ENCODE measurements at regions not wholly inside any gene's neighbourhood (a gene's known extent, or its start where the extent isn't known, plus 50 kb on each side); places are given as distances from the start of the nearest gene placed in this dataset.
"Not testable (repeated sequence)": the region's sequence is repeated elsewhere in the genome, so short reads cannot be mapped to it uniquely, and the experiment has no call there.

DNA sequence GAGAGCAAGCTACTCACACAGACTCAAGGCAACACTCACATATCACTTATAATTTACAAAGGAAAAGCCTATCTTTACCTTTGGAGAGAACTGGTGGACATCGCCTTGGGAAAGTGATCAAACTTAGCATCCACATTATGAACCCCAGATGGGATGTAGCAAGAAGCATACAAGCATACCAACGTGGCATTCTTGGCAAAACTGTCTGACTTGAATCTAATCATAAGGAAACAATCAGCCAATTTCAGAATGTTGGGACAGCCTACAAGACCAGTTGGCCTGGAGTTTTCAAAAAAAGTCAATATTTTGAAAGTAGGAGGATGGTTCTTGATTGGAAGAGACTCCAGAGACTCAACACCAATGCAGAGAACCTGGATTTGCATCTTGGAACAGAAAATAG is 79.1 kb upstream of the PMAIP1 start:
- no peak for TF ChIP-seq ZNF274 (IDR thresholded peaks at IDR 0.05; ENCODE audit: low read depth, low read length)
- no peak overlapping the region for H3K4me3 ChIP-seq (ENCODE audit: low read length)

DNA sequence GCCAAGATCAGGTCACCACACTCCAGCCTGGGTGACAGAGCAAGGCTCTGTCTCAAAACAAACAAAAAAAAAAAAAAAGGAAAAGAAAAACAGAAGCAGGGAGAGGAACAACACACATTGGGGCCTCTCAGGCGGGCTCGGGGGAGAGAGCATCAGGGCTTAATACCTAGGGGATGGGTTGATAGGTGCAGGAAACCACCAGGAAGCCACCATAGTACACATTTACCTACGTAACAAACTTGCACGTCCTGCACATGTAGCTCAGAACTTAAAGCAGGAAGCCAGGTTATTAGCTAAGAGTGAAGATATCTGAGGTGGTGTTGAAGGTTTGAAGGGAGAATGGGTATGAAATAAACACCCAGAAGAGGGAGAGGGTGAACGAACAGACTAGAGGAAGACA is 81.0 kb upstream of the PMAIP1 start:
- TF ChIP-seq ZNF274 (IDR thresholded peaks at IDR 0.05; ENCODE audit: low read depth, low read length) = no peak
- no peak overlapping the region for H3K4me3 ChIP-seq (ENCODE audit: low read length)

DNA sequence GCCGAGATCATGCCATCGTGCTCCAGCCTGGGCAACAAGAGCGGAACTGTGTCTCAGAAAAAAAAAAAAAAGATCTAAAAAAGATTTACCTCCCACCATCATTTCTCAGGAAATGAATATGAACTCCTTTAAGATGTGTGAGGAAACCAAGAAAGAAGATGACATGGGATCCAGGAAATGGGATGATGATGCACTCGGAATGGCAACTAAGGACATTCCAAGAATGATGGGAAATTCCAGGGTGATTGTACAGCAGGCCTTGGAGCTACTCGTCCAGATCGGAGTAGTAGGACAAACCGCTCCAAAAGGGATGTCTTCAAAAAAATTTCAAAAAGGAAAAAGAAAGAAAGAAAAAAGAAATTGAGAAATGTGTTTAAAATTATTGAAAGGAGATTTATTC is 84.9 kb upstream of the PMAIP1 start:
- H3K4me3 ChIP-seq (ENCODE audit: low read length) = no peak overlapping the region
- TF ChIP-seq ZNF274 (IDR thresholded peaks at IDR 0.05; ENCODE audit: low read depth, low read length) = no peak

DNA sequence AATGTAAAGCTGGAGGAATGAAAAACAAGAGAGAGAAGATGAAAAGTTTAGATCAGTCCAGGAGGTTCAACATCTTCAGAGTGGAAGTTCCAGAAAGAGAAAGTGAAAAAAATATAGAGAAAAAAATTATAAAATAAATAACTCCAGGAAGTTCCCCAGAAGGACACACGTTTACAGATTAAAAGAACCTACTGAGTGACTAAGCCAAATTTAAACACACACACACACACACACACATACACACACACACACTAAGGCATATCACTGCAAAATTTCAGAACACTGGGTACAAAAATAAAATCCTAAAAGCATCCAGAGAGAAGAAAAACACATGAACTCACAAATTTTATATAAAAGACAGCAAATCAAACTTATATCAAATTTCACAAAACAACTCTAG is 85.9 kb upstream of the PMAIP1 start:
- no peak for TF ChIP-seq ZNF274 (IDR thresholded peaks at IDR 0.05; ENCODE audit: low read depth, low read length)

DNA sequence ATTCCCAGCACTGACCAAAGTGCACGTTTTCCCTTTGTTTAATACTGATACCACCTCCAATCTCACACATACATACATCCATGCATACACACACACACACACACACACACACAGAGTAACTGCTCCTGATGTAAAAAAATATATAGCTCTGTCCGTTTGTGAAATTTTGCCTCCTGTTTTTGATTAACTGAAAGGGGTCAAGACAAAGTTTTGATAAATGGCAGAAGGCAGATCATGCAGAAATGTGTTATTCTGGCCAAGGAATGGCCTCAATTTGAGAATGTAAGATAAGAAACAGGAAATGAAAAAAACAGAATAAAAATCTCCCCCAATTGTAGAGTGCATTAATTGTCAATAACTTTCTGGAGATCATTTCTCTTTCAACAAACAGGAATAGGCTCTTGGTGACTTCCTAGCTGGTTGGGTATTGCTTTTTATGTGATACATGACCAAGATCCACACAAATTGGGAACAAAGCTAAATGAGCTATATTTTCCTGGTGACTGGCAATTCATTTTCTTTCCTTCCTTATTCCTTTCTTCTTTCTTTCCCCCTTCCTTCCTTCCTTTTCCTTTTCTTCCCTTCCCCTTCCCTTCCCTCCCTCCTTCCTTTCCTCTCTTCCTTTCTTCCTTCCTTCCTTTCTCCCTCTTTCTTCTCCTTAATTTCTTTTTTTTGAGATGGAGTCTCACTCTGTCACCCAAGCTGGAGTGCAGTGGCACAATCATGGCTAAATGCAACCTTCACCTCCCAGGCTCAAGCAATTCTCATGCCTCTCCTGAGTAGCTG is 88.9 kb upstream of the PMAIP1 start:
- no peak overlapping the region for H3K4me3 ChIP-seq (ENCODE audit: low read length)
- no peak for TF ChIP-seq ZNF274 (IDR thresholded peaks at IDR 0.05; ENCODE audit: low read depth, low read length)

More for the DNA sequence above, 85.9 kb upstream of the PMAIP1 start:
- H3K4me3 ChIP-seq (ENCODE audit: low read length) = no peak overlapping the region

DNA sequence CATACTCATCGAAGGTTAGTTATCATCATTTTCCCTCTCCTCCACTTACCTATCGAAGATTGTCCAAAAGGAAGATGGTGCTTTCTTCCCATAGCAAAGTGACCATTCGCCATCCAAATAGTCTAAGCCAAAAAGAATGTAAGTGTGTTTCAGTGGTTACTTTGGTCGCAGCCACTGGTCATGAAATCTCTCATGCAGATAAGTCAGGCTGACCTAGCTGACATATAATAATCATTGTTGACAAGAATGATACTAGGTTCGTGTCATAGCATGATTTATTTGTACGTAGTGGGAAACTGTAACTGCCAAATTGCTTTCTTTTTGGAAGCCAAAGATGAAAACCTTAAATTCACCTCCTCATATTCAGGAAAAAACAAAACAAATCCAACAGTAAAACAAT is 89.6 kb upstream of the PMAIP1 start:
- TF ChIP-seq ZNF274 (IDR thresholded peaks at IDR 0.05; ENCODE audit: low read depth, low read length) = no peak
- H3K4me3 ChIP-seq (ENCODE audit: low read length) = no peak overlapping the region

DNA sequence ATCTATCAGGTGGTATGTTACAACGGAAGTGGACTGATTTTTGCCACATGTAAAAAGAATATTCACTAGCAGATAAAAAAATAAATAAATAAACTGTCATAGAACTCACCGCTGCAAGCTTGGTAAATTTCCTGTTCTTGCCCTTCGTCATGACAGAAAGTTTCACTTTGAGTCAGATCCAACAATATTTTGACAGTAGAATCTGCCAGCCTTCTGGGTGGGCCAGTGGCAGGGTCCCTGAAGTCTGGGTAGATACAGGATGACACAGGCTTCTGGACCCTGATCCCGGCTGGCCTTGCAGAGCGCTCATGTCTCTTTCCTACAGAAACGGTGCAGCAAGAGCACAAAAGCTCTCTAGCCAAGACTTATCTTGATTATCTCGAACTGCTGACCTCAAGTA is 97.8 kb upstream of the PMAIP1 start:
- H3K4me3 ChIP-seq (ENCODE audit: low read length) = no peak overlapping the region
- TF ChIP-seq ZNF274 (IDR thresholded peaks at IDR 0.05; ENCODE audit: low read depth, low read length) = no peak

DNA sequence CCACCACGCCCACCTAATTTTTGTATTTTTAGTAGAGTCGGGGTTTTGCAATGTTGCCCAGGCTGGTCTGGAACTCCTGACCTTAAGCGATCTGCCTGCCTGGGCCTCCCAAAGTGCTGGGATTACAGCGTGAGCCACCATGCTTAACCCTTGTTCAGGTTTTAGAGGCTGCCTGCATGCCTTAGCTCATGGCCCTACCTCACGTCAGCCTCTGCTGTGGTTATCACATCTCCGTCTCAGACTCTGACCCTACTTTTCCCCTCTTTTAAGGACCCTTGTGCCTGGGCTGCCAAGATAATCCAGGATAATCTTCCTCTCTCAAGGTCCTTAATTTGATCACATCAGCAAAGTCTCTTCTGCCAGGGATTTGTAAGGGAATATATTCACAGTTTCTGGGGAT is 98.2 kb upstream of the PMAIP1 start:
- TF ChIP-seq ZNF274 (IDR thresholded peaks at IDR 0.05; ENCODE audit: low read depth, low read length) = no peak

DNA sequence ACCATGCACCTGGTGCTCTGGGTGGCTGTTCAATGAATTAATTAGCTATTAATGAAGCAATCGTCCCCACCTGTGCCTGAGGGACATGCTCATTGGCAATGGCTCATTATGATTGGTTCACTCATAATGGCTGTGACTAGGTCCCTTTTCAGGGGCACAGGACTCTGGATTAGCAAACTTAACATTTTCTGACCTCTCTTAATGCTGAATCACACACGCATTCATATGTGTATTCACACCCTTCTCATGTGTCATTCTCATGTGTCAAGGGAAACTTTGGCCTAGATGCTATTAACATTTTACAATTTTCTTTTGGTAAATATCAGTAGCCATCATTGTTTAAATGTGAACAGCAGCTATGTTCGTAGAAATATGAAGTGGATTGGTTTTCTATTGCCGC is 98.9 kb upstream of the PMAIP1 start:
- no peak overlapping the region for H3K4me3 ChIP-seq (ENCODE audit: low read length)
- no peak for TF ChIP-seq ZNF274 (IDR thresholded peaks at IDR 0.05; ENCODE audit: low read depth, low read length)

More for the DNA sequence above, 98.2 kb upstream of the PMAIP1 start:
- H3K4me3 ChIP-seq (ENCODE audit: low read length) = no peak overlapping the region

DNA sequence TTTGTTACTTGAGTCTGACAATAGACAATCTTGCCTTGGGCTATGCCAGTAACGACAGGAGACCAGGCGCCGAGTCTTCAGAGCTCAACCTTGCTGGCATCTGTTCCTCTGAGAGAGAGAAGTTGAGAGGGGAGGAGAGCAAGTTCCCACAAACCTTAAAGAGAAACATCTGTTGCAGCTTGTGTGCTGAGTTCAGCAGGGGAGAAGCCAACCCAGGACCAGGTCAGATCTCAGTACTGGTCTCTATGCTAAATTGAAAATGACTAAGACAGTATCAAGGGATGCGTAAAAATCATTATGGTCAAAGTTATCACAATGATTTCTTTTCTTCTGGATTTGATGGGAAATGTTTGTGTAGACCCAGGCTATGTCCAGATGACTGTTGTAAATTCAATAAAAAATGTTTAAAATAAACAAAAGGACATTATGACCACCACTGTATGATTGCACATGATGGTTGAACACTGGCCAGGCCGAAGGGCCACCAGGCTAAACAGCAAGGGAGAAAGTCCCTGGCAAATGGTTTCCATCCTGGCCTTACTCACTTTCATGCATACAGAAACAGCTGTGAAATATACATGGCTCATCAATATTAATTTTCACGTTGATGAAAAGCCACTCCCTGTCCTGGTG is 100.3 kb upstream of the PMAIP1 start:
- no peak for TF ChIP-seq ZNF274 (IDR thresholded peaks at IDR 0.05; ENCODE audit: low read depth, low read length)

DNA sequence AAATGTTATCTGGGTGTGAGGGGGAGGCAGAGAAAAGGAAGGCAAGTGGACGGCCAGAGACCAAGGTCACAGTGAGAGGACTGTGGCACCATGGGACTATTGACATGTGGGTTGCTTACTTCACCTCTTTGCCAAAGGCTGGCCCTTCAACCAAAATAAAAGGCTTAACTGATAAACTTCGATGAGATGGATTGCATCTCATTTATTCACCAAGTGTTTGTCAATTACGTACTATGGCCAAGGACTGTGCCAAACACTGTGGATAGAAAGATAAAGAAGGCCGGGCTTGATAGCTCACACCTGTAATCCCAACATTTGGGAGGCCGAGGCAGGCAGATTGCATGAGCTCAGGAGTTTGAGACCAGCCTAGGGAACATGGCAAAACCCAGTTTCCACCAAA is 98.7 kb upstream of the CCBE1 start:
- no peak for TF ChIP-seq ZNF274 (IDR thresholded peaks at IDR 0.05; ENCODE audit: low read depth, low read length)

More for the DNA sequence above, 100.3 kb upstream of the PMAIP1 start:
- no peak overlapping the region for H3K4me3 ChIP-seq (ENCODE audit: low read length)

DNA sequence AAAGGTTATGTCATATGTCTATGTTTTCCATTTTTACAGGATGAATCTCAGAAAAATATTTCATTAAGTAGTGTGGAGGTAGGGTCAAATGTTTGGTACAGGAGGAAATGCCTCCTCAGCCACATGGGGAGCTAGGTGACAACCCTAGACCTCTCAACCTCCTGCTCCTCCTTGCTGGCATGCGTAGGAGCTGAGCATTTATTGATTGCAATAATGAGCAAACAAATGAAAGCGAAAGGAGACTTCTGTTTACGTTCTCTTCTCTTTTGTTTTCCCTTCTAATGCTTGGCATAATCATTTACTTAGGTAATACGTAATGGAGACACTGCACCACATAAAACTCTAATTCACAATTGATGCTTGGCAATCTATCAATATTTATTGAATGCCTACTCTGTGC is 95.1 kb upstream of the CCBE1 start:
- no peak overlapping the region for H3K4me3 ChIP-seq (ENCODE audit: low read length)
- TF ChIP-seq ZNF274 (IDR thresholded peaks at IDR 0.05; ENCODE audit: low read depth, low read length) = no peak

More for the DNA sequence above, 98.7 kb upstream of the CCBE1 start:
- no peak overlapping the region for H3K4me3 ChIP-seq (ENCODE audit: low read length)

DNA sequence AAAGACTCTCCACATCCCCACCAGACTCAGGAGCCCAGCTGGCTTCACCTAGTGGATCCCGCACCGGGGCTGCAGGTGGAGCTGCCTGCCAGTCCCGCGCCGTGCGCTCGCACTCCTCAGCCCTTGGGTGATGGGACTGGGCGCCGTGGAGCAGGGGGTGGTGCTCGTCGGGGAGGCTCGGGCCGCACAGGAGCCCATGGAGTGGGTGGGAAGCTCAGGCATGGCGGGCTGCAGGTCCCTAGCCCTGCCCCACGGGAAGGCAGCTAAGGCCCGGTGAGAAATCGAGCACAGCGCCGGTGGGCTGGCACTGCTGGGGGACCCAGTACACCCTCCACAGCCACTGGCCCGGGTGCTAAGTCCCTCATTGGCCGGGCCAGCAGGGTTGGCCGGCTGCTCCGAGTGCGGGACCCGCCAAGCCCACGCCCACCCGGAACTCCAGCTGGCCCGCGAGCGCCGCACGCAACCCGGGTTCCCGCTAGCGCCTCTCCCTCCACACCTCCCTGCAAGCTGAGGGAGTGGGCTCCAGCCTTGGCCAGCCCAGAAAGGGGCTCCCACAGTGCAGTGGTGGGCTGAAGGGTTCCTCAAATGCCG is 93.2 kb upstream of the CCBE1 start:
- not testable (repeated sequence) for H3K4me3 ChIP-seq (ENCODE audit: low read length)

DNA sequence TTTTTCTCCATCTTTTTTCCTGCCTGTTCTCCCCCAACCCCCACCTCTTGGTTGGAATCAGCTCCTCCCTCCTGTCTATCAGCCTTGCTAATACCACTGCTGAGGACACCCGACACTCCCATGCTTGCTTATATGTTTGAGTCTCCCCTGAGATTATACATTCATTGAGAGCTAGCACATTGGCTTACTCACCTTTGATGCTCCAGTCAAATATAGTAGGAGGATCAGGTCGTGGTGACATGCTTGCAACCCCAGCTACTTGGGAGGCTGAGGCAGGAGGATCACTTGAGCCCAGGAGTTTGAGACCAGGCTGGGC is 91.5 kb upstream of the CCBE1 start:
- no peak for TF ChIP-seq ZNF274 (IDR thresholded peaks at IDR 0.05; ENCODE audit: low read depth, low read length)

More for the DNA sequence above, 91.5 kb upstream of the CCBE1 start:
- no peak overlapping the region for H3K4me3 ChIP-seq (ENCODE audit: low read length)

Data from GM08714 (cell line).